Natural killer cell (primary cell): ENCODE measurements at regions not wholly inside any gene's neighbourhood (a gene's known extent, or its start where the extent isn't known, plus 50 kb on each side); places are given as distances from the start of the nearest gene placed in this dataset.

Experiments
- ATAC-seq, 3 donors: fragments of 150-1000 bp in 2 of 3; fragments of 200-7000 bp in 1 of 3; cut with Tn5 transposase; 1 replicate in 1 of 3; 2 replicates in 2 of 3; pipeline ENCODE4 v1.10.0; 2021; ENCODE audit warnings: mild to moderate bottlenecking in 2 of 3, moderate library complexity in 2 of 3
- DNase-seq, 2 donors: peaks; one replicate each; pipeline versions ENCODE4 v3.0.0 to v3.0.0-alpha.2; 2013 to 2021; ENCODE audit warnings: mixed read lengths in 1 of 2
- H3K27ac ChIP-seq: one replicate; pipeline ENCODE4 v1.5.1; 2013; ENCODE audit warnings: mild to moderate bottlenecking, low read length
- H3K27me3 ChIP-seq: one replicate; pipeline ENCODE4 v1.6.1; 2013; ENCODE audit warnings: low read length; ENCODE audit not compliant: control insufficient read depth, insufficient read depth
- H3K36me3 ChIP-seq: one replicate; pipeline ENCODE4 v1.6.1; 2013; ENCODE audit warnings: low read length; ENCODE audit not compliant: control insufficient read depth, insufficient read depth
- H3K4me1 ChIP-seq: one replicate; pipeline ENCODE4 v1.6.1; 2013; ENCODE audit warnings: low read length; ENCODE audit not compliant: control insufficient read depth, insufficient read depth
- H3K4me3 ChIP-seq: one replicate; pipeline ENCODE4 v1.5.1; 2013; ENCODE audit warnings: low read length
- H3K9me3 ChIP-seq: one replicate; pipeline ENCODE4 v1.6.1; 2013; ENCODE audit warnings: low read length; ENCODE audit not compliant: control insufficient read depth, insufficient read depth
- H3K27ac Mint-ChIP-seq, 2 donors: one replicate each; pipeline ENCODE4 v1.8.0; 2022; ENCODE audit warnings: mild to moderate bottlenecking in 2 of 2, mixed read lengths in 2 of 2, moderate library complexity in 1 of 2
- H3K27me3 Mint-ChIP-seq, 2 donors: one replicate each; pipeline ENCODE4 v1.8.0; 2022; ENCODE audit warnings: low read depth in 2 of 2, mixed read lengths in 2 of 2
- H3K36me3 Mint-ChIP-seq: one replicate; pipeline ENCODE4 v1.8.0; 2022; ENCODE audit warnings: mixed read lengths
- H3K4me1 Mint-ChIP-seq, 2 donors: one replicate each; pipeline ENCODE4 v1.8.0; 2022; ENCODE audit warnings: mixed read lengths in 2 of 2
- H3K4me3 Mint-ChIP-seq: one replicate; pipeline ENCODE4 v1.8.0; 2022; ENCODE audit warnings: mild to moderate bottlenecking, moderate library complexity, mixed read lengths
- H3K9me3 Mint-ChIP-seq, 2 donors: one replicate each; pipeline ENCODE4 v1.8.0; 2022; ENCODE audit warnings: mixed read lengths in 2 of 2
- CTCF ChIP-seq: fragments of 200-600 bp; IDR thresholded peaks from one replicate; pipeline ENCODE4 v1.8.0; 2022; ENCODE audit warnings: antibody characterized with exemption
- WGBS: methylation state at CpG from one replicate; pipeline ENCODE4 v1.1.7; 2013; ENCODE audit warnings: missing lambda C conversion rate; ENCODE audit not compliant: insufficient coverage; 5-methylcytosine and 5-hydroxymethylcytosine counted together
- intact Hi-C: fragments of 100-400 bp; cut with micrococcal nuclease; formaldehyde crosslinking; loops from one replicate; pipeline ENCODE4 v1.14.2; 2022

GRCh38 chr20:51198876-51199523 lies 176.1 kb upstream of the KCNG1 start:
- Histone ChIP-seq H3K27me3 (peaks cover 3% of the 10 kb centered on the region), H3K4me1 (no peaks in the 10 kb centered on the region), H3K9me3 (no peaks in the 10 kb centered on the region), H3K4me3 (no peak overlapping the region), H3K36me3 (no peaks in the 10 kb centered on the region), H3K27ac (no peak overlapping the region)
- peaks cover 17 to 42% of the 10 kb centered on the region in 2 donors for H3K27me3 Mint-ChIP-seq
- H3K27ac Mint-ChIP-seq, result no peak overlapping the region
- no peaks in the 10 kb centered on the region for H3K9me3 Mint-ChIP-seq
- TF ChIP-seq CTCF, result no peak
- H3K4me1 Mint-ChIP-seq, result no peaks in the 10 kb centered on the region
- DNase-seq (no peak), ATAC-seq (no peak)
- H3K36me3 Mint-ChIP-seq, result no peaks in the 10 kb centered on the region
- intact Hi-C loops, result no loop called here
- WGBS, result 88% methylated on average over 6 of the region's 6 CpGs
- no peak overlapping the region for H3K4me3 Mint-ChIP-seq

- Mint-ChIP-seq H3K36me3 (no peaks in the 10 kb centered on the region), H3K9me3 (no peaks in the 10 kb centered on the region), H3K27ac (no peak overlapping the region), H3K27me3 (peaks cover 19 to 42% of the 10 kb centered on the region in 2 donors), H3K4me3 (no peak overlapping the region), H3K4me1 (no peaks in the 10 kb centered on the region)
- H3K36me3 ChIP-seq, result no peaks in the 10 kb centered on the region
- H3K27me3 ChIP-seq, result peaks cover 2% of the 10 kb centered on the region
- no peak overlapping the region for H3K4me3 ChIP-seq
- intact Hi-C loops, result no loop called here
- no peak for DNase-seq
- H3K4me1 ChIP-seq, result no peaks in the 10 kb centered on the region
- no peaks in the 10 kb centered on the region for H3K9me3 ChIP-seq
- TF ChIP-seq CTCF, result no peak
- ATAC-seq, result no peak
- 83% methylated on average over 5 of the region's 5 CpGs for WGBS
- H3K27ac ChIP-seq, result no peak overlapping the region
These were observed 175.3 kb upstream of the KCNG1 start for GRCh38 chr20:51198238-51198637.

GRCh38 chr20:51196991-51197651 lies 174.2 kb upstream of the KCNG1 start:
- H3K27ac ChIP-seq, result no peak overlapping the region
- Mint-ChIP-seq H3K4me1 (no peaks in the 10 kb centered on the region), H3K36me3 (no peaks in the 10 kb centered on the region), H3K27me3 (peaks cover 19 to 35% of the 10 kb centered on the region in 2 donors), H3K4me3 (no peak overlapping the region), H3K9me3 (no peaks in the 10 kb centered on the region), H3K27ac (no peak overlapping the region)
- ATAC-seq (no peak), DNase-seq (no peak)
- no peaks in the 10 kb centered on the region for H3K36me3 ChIP-seq
- 86% methylated on average over 11 of the region's 11 CpGs for WGBS
- no peak overlapping the region for H3K4me3 ChIP-seq
- no peak for TF ChIP-seq CTCF
- no peaks in the 10 kb centered on the region for H3K9me3 ChIP-seq
- intact Hi-C loops, result no loop called here
- H3K27me3 ChIP-seq, result no peaks in the 10 kb centered on the region
- no peaks in the 10 kb centered on the region for H3K4me1 ChIP-seq

GRCh38 chr20:51195990-51196389 lies 173.1 kb upstream of the KCNG1 start:
- H3K4me3 Mint-ChIP-seq, result no peak overlapping the region
- H3K27me3 ChIP-seq, result no peaks in the 10 kb centered on the region
- H3K4me1 ChIP-seq, result no peaks in the 10 kb centered on the region
- no peaks in the 10 kb centered on the region for H3K4me1 Mint-ChIP-seq
- H3K27ac ChIP-seq, result no peak overlapping the region
- H3K9me3 ChIP-seq, result no peaks in the 10 kb centered on the region
- TF ChIP-seq CTCF, result no peak
- no peaks in the 10 kb centered on the region for H3K9me3 Mint-ChIP-seq
- no peaks in the 10 kb centered on the region for H3K36me3 Mint-ChIP-seq
- no peak for ATAC-seq
- H3K36me3 ChIP-seq, result no peaks in the 10 kb centered on the region
- H3K27ac Mint-ChIP-seq, result no peak overlapping the region
- no peak overlapping the region for H3K4me3 ChIP-seq
- DNase-seq, result no peak
- intact Hi-C loops, result no loop called here
- WGBS, result 81% methylated on average over 5 of the region's 5 CpGs
- peaks cover 17 to 24% of the 10 kb centered on the region in 2 donors for H3K27me3 Mint-ChIP-seq
